ENCODE measurements at regions not wholly inside any gene's neighbourhood (a gene's known extent, or its start where the extent isn't known, plus 50 kb on each side); places are given as distances from the start of the nearest gene placed in this dataset.

DNA sequence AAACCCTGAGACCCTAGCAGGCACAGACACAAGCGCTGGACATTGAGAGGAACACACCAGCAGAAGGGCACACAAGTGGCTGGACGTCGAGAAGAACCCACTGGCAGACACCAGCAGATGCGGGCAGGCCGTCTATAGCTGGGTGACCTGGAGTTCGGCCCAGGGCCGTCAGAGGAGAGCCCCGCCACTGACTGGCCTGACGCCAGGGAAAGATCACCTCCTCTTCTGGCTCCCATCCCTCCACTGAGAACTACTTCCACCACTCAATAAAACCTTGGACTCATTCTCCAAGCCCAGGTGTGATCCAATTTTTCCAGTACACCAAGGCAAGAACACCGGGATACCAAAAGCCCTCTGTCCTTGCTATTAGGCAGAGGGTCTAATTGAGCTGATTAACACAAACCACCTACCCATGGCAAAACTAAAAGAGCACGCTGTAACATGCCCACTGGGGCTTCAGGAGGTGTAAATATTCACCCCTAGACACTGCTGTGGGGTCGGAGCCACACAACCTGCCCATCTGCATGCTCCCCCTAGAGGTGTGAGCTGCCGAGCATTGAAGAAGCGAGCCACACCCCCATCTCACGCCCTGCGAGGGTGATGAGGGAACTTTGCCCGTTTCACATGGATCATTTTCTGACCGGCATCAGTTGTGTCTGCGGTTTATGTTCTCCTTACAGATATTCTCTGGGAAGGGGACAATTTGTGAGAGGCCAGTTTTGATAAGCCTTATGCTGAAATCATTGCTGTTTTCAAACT lies 104.8 kb downstream of the HLX start:
- DNase-seq, result no peak

DNA sequence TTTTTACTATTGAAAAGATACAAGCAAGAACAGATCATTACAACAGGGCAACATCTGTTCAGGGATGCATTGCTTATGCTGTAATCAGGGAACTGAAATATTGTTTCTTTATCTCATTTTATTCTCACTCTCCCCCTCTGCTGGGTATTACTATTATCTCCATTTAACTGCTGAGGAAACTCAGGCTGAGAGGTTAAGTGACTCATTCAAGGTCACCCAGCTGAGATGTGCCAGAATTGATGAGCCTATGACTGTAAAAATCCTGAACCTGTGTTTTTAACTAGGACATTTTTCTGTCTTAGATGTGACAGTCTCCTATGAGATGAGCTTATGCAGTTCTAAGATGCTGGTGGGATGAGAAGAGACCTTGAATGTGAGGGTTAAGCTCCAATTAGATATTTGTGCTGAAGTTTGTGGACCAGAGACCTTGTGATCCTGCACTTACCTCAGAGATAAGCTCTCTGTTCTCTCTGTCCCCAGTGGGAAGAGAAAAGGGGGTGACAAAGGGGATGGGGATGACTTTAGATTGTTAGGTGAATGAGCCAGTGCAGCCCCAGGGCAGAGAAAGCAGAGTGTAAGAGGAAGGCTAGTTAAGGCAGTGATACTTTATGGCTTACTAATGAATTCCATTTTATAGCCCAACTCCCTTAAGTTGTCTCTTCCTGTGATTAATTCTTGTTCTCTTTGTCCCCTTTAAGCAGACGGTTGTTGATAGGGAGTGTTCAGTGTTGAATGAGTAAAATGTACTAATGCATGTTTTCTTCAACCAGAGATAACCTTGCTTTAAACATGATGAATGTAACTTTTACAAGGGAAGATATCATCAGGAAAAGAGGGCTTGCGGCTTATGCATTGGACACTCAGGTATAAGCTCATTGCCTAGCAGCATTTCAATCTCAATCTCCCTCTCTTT lies 111.4 kb downstream of the HLX start:
- no peak for DNase-seq

DNA sequence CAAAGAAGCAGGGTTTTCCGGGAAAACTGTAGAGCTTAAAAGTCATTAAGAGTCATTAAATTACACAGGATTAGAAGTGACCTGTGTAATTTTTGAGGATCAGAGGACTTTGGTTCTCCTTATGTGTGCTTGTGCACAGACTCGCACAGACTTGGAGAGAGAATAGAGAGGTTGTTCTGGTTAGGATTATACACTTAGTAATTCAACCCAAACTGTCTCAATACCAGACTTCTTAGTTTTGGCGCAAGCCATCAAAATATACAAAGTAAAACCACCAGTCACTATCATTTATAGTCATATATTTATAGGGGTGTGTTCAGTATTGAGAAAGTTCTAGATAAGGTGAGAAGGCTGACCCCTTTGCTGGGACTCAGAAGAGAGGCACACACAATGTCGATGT lies 112.3 kb downstream of the HLX start:
- DNase-seq, result no peak

DNA sequence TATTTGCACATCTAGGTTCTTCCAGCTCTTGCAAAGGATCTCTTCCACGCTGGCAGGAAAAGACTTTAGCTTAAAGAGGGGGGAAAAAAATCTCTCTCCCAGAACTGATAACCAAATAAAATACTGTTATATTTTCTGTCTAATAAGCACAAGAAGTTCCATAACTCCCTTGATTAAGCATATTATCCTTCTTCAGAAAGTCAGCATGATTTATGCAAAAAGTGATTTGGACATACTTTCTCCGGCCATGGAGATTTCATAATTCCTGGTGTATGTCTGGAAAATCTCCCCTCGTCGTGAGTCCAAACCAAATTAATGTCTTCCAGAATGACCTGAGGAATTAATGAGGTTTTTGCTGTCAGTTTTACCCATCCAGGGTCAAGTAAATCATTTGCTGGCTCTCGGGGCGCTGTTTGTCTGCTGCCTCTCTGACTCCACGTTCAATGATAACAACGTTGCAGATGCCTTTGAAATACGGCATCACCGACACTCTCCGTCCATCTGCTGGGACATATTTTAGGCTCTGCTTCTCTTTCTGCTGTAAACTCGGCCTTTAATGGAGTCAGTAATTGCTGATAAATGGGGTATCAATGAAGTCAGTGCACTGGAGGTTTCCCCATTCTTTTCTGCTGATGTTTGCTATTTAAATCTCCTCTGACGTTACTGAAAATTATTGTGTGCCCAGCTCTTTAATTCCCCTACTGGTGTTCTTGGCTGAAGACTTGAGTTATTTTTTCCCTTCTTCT lies 112.9 kb downstream of the HLX start:
- no peak for DNase-seq

DNA sequence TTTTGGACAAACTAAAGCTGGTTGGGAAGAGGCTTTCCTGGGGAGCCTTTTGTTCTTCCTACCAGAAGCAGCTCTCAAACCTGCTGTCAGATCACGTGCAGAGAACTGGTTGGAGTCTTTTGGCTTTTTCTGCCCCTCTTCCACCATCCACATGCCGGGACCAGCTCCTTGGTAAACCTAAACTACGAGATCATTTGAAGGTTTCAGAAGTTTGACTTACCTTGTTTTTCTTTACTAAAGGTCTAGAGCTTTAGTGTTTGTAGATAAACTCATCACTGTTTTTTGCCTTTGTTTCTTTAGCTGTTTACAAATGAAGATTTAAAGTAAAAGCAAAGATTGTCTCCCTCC lies 113.4 kb downstream of the HLX start:
- DNase-seq, result no peak

DNA sequence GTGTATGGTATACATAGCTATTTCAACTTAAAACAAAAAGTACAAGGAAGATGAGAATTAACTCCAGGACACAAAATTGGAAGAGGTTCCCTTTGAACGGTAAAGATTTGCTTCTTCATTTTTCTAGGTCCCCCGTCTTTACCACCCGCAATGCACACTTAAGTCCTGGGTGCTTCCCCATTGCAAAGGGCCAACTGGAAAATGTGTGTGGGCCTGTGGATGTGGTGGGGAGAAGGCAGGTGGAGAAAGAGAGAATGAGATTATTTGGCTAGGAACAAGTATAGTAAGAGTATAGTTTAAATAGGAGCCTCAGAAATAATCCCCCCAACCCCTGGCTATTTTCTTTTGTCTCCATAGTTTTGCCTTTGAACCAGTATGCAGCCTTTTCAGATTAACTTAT lies 115.4 kb downstream of the HLX start:
- no peak for DNase-seq

DNA sequence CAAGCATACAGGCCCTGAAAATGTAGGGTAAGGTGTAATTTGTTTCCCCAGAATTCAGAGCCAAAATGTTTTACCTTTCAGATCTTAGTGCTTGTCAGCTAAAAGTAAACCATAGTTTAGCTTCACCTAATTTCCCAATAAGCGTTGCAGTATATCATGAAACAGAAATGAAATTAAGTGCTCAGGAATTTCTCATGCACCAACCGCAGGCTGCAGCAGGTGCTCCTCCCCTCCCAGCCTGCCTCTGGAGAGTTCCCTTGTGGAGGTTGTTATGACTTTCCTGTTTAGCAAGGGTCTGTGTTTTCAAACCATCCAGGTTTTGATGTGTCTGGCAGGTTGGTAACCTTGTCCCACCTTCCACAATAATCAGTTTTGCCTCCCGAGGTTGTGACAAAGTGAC lies 118.5 kb downstream of the HLX start:
- no peak for DNase-seq

DNA sequence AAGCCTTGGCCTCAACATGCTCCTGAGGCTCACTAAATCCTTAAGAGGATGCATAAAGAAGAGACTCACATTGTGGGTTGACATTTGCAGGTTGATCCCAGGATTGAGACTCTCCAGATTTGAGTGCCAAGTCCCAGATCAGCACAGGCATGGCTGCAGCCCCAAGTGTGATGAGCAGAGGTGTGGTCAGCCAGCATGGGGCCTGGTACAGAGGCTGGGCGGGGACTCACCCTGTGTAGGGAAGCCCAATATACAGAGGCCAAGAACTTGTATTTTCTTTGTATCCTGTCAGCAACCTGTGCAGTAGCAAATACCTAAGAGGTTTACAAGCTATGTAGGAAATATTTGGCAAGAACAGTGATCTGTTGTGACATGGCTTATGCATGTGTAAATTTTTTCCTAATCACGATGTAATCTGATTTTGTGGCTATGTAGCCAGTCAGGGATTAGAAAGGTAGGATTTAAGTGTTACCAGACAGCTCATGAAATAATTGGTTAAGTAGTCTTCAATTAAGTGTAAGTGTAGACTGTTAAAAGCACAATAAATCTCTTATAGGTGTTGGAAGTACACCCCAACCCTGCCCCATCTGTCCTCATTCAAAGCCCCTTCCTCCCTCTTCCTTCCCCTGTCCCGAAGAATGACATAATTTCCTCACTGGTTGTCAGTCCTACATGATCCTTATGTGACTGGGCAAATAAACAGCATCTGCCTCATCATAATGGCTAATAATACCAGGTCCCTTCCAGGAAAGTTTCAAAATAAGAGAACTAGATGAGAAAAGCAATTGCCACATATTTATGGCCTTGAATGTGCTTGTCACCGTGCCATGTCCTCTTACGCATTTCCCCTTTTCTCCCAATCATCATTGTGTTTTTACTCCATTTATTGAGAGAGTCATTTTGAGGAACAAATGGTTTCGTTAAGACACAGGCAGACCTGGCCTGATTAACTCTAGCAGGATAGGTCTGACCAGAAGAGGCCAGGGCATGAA lies 120.9 kb downstream of the HLX start:
- peak; percentile 63 for DNase-seq

DNA sequence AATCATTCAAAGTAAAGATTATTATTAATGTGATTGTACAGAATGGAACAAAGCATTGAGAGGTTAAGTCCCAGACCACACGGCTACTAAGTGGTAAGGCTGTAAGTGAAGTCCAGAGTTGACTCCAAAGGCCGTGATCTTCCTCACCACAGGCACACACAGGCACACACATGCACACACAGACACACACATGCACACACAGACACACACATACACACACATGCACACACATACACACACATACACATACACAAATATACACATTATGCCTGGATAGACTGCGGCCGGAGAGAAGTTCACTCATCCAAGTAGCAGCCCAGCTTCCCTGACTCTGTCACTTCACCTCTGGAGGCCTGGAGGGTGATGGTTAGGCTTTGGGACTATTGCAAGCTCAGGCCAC lies 121.9 kb downstream of the HLX start:
- DNase-seq, result no peak

DNA sequence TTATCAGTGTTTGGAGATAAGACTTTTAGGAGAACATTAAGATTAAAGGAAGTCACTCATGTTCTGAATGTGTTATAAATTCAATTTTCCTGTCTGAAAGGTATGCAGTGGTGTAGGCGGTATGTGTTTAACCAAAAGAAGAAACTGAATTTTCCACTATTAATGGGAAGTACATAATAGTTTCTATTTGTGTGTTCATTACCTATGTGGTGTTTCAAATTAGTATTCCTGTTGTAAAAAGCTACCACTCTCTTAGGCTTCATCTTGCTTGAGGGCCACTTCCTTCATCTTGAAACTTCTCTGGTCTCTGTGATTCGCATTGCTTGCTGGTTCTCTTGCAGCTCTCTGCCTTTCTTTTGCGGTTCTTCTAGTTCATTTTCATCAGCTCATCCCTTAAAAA lies 123.4 kb downstream of the HLX start:
- no peak for DNase-seq

DNA sequence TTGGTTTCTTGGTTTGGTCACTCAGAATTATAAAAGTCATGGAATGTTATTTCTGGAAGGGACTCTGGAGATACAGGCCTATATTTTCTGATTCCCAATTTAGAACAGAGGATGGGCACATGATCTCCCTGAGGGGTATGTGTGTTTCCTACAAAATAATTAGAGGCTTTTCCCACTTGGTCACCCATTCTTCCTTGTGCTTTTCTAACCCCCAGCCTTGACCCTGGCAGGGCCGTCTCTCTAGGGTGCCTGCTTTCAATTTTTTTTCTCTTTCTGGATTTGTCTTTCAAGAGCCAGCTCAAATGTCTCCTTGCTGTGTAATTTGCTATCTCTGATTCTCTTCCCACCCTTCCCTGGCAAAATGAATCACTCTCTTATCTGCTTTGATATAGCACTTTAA lies 131.9 kb downstream of the HLX start:
- DNase-seq, result no peak

DNA sequence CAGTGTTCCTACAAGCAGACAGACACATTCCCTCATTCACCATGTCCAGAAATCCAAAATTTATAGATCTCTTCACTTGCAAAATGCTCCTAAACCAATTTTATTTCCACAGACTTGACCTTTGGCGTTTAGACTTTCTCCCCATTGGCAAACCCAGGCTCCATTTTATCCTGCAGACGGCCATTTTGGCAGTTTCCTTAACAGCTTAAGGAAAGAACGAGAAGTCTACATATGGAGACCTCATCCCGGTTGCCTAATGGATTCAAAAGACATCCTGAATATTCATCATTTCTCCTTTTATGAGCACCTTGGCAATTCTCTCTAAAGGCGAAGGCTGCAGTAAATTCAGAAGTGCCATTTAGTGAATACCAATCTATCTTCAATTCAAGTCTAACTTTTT lies 132.9 kb downstream of the HLX start:
- no peak for DNase-seq

DNA sequence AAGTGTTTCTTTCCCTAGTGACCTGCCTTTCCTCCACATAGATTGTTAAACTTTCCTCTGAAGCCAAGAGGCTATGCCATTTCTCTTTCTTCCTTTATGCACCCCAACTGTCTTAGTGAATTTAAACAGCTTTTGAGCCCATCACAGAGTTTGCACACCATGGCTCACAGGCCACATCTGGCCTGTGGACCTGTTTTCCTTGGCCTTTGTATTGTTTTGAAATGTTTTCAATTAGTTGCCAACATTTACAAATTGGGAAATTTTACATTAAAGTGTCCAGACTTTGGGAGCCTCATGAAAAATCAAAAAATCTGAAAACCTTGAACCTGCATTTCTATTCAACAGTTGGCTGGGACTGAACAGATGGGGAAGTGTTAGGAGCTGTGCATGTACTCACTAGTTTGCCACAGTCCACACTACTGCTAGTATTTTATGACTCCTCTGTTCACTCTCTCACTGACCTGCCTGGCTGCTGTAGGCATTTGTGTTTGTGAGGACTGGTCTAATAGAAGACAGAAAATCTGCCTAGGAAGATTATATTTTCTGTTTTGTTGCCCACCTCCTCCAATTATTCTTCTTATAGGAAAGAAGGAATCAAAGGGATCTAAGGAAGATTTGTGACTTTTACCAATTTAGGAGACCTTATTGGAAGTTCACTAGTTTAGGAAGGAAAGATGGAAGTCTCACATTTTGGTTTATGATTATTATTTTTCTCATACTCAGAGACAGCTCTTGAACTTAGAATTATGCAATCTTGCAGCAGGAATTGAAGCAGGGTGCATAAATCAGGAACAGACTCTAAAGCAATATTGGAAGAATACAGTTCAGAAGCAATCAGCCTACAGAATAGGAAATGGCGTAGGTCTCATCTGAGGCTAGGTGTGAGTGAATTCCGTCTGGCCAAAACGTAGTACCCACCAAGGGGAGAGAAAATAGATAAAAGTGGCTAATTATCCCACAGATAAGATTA lies 134.7 kb downstream of the HLX start:
- DNase-seq, result no peak

DNA sequence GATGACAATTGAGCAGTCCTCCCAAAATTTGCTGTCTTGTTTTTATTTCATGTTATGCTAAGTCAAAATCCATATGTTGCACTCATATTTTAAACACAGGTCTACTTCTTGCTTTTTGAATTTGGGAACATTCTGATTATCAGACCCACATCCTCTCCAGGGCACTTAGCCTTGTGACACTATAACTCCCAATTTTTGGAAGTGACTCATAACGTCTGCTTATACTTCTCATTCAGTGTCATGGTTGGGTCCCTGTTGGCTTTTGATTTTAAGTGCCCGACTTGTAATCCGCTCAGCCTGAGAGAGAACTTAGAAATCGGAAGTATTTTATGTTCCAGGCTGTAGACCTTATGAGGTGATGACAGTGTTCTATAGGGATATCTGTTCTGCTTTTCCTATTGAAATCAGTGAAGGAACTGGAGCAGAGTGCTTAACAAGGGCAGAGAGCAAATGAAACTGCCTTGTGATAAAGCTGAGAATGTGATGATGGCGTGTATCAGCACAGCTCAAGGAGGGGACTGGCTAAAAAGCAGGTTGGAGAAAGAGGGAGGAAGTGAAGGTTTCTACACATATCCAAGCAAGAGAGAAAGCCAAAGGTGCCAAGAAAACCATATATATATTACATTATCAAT lies 136.0 kb downstream of the HLX start:
- no peak for DNase-seq

DNA sequence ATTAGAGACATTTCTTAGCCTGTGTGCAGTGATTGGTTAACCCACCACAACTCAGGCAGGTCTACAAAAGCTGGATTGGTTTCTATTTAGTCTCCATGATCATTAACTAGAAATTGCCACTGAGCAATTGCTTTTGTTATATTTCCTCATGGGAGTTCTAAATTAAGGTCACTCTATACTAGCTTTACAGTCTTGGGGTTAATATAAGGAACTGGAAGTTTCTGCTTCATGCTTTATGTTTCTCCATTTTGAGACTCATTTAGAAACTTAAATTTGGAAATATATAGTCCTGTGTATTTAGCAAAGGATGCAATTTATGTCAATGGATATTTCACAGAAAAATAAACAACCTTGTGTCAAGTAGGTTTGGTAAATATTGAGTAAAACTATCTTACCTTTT lies 137.5 kb downstream of the HLX start:
- DNase-seq, result no peak

DNA sequence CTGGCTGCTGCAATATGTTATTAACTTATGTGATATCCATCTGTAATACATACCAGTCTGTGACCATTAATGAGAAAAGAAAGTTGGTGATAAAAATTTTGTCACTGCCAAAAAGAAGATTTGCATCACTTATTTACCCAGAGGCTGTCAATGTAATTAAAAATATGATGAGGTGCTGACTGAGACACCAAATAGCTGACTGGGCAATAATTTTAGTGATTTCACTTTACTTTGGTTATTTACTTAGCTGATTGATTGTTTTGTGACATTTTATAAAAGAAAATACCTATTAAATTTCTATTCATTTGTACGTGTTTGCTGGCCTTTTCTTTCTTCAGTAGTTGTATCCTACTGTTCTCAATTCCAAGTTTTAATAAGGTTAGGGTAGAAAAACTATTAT lies 139.2 kb downstream of the HLX start:
- DNase-seq, result no peak

DNA sequence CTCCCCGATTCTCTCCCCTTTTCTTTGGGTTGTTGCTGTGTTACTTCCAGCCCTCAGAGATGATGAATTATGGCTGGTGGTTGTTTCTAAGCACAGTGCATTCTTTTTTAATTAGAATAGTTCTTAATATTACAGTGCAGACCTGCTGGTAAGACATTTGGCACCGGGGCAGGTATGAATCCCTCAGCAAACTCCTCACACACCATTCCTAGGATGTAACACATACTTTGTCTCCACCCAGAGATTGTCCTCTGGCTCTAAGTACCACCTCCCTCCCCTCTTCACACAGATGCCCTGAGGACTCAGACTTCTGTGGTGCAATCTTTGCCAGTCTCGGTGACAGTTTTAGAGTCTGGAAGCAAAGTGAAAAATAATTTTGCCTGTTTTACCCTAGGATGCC lies 143.1 kb downstream of the HLX start:
- no peak for DNase-seq

DNA sequence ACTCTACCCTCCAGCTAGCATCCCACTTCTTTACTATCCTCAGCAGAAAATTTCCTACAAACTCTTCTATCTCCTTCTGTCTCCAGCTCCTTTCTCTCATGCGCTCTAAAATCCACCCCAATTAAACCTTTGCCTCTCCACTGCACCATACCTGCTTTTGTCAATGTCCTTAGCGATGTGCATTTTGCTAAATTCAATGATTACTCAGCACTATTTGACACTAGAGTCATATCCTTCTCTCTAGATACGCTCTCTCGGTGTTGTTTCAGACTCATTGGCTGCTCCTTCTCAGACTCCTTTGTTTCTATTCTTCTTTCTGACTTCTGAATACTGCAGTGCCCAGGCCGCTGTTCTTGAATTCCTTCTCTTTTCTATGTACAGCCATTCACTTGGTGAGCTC lies 144.2 kb downstream of the HLX start:
- no peak for DNase-seq

DNA sequence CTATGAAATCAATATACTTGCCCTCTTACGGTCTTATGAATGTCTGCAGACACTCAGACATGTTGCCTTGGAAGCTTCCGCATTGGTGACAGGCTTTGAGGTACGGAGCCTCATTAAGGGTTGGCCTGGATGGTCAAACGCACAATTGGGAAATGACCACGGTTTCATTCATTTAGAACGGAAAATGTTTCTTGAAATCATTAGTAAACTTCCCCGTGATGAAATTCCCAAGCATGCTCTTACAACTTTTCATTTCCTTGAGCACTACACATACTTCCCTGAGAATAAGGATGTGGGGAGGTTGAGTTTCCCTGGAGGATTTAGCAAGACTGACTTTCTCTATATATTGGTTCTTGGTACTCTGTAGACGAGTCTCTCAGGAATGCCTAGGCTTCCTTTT lies 146.3 kb downstream of the HLX start:
- DNase-seq, result no peak

DNA sequence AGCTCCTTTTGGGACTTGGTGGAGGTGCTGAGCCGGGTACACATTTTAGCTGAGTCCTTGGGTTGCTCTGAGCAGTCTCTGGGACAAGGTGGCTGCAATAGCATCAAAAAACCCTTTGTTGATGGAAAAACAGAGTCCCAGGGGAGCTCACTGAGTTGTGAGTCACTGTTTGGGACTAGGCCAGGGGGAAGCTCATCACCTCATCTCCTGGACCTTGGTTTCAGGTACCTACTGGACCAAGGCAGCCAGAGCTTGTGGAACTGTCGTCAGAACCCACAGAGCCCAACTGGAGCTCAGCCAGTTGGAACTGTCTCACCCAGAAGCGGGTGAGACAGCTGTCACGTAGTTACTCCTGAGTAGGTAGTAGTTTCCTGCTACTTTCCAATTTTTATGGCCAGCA lies 146.7 kb downstream of the HLX start:
- DNase-seq, result no peak

Data from NCI-H1694 (cell line).